Activated B cell treated with CpG ODN at 0.5 μM for 24 hours (primary cell): ENCODE measurements at regions not wholly inside any gene's neighbourhood (a gene's known extent, or its start where the extent isn't known, plus 50 kb on each side); places are given as distances from the start of the nearest gene placed in this dataset.

Experiments
- ATAC-seq: fragments of 200-7000 bp; cut with Tn5 transposase; one replicate; pipeline ENCODE4 v1.10.0; 2021; ENCODE audit warnings: low read depth, mild to moderate bottlenecking, moderate library complexity
- CTCF ChIA-PET: fragments of 350-600 bp; sonication (Branson Sonifier 250); formaldehyde crosslinking; loops from one replicate; lab custom pipeline; 2021; ENCODE audit warnings: antibody characterized with exemption; lab: Charles Lee
- POLR2A ChIA-PET: fragments of 350-600 bp; sonication (Branson Sonifier 250); formaldehyde crosslinking; loops from one replicate; lab custom pipeline; 2021; ENCODE audit warnings: antibody characterized with exemption; lab: Charles Lee
- DNase-seq: peaks from one replicate; pipeline ENCODE4 v3.0.0; 2022
- H3K27ac Mint-ChIP-seq: one replicate; pipeline ENCODE4 v1.8.0; 2020; ENCODE audit warnings: mixed read lengths
- H3K27me3 Mint-ChIP-seq: one replicate; pipeline ENCODE4 v1.8.0; 2021; ENCODE audit warnings: mixed read lengths
- H3K36me3 Mint-ChIP-seq: one replicate; pipeline ENCODE4 v1.8.0; 2021; ENCODE audit warnings: low read depth, mixed read lengths
- H3K4me1 Mint-ChIP-seq: one replicate; pipeline ENCODE4 v1.8.0; 2021; ENCODE audit warnings: mixed read lengths
- H3K4me3 Mint-ChIP-seq: one replicate; pipeline ENCODE4 v1.8.0; 2020; ENCODE audit warnings: mild to moderate bottlenecking, mixed read lengths
- H3K9me3 Mint-ChIP-seq: one replicate; pipeline ENCODE4 v1.8.0; 2020; ENCODE audit warnings: mixed read lengths
- intact Hi-C: fragments of 100-400 bp; cut with micrococcal nuclease; formaldehyde crosslinking; loops from one replicate; pipeline ENCODE4 v1.15.1; 2024
- TF ChIP-seq, protein P1 (sequence below): fragments of 200-600 bp; IDR thresholded peaks from one replicate; pipeline ENCODE4 v1.8.0; 2022; ENCODE audit warnings: antibody characterized with exemption, mild to moderate bottlenecking

DNA sequence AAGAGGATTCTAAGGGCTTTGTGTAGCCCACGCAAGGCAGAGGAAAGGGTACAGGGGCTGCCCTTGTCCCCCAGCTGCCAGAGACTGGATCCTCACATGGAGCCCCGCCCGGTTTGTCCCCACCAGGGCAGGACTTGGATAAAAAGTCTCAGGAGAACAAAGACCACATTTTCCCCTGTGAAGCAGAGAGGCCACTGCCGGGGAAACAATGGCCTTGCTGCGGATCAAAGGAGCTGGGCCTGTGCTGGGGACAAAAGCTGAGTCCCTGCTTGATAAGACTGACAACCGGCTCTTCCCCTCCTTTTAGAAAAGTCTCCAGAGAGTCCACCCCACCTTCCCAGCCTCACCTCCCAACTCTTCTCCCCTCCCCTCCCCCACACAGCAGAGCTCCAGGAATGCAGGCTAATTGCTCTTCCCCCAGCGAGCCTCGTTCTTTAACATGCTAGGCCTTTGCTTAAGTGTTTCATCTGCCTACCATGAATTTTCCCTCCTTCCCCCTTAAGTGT lies 142.4 kb downstream of the PLPP3 start:
- ATAC-seq (no peak), DNase-seq (no peak)
- H3K4me3 Mint-ChIP-seq, result no peak overlapping the region
- H3K27me3 Mint-ChIP-seq, result no peaks in the 10 kb centered on the region
- CTCF ChIA-PET, result interaction anchor here (1.5 kb wide), 1 partner anchor 148 kb away, joined by 3 read pairs; no protein-coding TSS in a partner anchor
- peaks cover 53% of the 10 kb centered on the region for H3K4me1 Mint-ChIP-seq
- intact Hi-C loops, result loop anchor here (5.0 kb wide), 1 partner anchor 35 kb away; no protein-coding TSS in a partner anchor
- no peaks in the 10 kb centered on the region for H3K9me3 Mint-ChIP-seq
- no peak overlapping the region for H3K27ac Mint-ChIP-seq
- POLR2A ChIA-PET, result interaction anchor here (0.7 kb wide), 1 partner anchor 56 kb away, joined by 16 read pairs; no protein-coding TSS in a partner anchor
- no peaks in the 10 kb centered on the region for H3K36me3 Mint-ChIP-seq
- TF ChIP-seq, protein P1, sequence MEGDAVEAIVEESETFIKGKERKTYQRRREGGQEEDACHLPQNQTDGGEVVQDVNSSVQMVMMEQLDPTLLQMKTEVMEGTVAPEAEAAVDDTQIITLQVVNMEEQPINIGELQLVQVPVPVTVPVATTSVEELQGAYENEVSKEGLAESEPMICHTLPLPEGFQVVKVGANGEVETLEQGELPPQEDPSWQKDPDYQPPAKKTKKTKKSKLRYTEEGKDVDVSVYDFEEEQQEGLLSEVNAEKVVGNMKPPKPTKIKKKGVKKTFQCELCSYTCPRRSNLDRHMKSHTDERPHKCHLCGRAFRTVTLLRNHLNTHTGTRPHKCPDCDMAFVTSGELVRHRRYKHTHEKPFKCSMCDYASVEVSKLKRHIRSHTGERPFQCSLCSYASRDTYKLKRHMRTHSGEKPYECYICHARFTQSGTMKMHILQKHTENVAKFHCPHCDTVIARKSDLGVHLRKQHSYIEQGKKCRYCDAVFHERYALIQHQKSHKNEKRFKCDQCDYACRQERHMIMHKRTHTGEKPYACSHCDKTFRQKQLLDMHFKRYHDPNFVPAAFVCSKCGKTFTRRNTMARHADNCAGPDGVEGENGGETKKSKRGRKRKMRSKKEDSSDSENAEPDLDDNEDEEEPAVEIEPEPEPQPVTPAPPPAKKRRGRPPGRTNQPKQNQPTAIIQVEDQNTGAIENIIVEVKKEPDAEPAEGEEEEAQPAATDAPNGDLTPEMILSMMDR, result no peak

DNA sequence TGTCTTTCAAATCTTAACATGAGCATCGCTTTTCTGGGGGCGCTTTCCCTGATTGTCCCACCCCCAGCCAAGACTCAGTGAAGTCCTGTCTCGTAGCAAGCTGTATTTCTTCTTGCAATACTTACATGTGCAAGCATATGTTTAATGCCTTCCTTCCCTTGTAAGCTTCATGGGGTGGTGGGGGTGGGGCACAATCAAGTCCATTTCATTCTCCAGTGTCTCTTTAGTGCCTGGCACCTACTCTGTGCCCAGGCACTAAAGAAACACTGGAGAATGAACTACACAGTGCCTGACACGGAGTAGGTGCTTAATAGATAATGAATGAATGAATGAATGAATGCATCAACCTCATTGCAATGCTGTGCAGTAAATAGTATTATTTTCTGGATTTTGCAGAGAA lies 143.1 kb downstream of the PLPP3 start:
- Mint-ChIP-seq H3K27ac (no peak overlapping the region), H3K27me3 (no peaks in the 10 kb centered on the region), H3K36me3 (no peaks in the 10 kb centered on the region), H3K4me3 (no peak overlapping the region), H3K9me3 (no peaks in the 10 kb centered on the region), H3K4me1 (peaks cover 60% of the 10 kb centered on the region)
- ATAC-seq (no peak), DNase-seq (no peak)
- POLR2A ChIA-PET, result no interaction called here
- intact Hi-C loops, result loop anchor here (5.0 kb wide), 1 partner anchor 36 kb away; no protein-coding TSS in a partner anchor
- TF ChIP-seq, protein P1, result no peak
- CTCF ChIA-PET, result interaction anchor here (1.5 kb wide), 1 partner anchor 148 kb away, joined by 3 read pairs; no protein-coding TSS in a partner anchor

DNA sequence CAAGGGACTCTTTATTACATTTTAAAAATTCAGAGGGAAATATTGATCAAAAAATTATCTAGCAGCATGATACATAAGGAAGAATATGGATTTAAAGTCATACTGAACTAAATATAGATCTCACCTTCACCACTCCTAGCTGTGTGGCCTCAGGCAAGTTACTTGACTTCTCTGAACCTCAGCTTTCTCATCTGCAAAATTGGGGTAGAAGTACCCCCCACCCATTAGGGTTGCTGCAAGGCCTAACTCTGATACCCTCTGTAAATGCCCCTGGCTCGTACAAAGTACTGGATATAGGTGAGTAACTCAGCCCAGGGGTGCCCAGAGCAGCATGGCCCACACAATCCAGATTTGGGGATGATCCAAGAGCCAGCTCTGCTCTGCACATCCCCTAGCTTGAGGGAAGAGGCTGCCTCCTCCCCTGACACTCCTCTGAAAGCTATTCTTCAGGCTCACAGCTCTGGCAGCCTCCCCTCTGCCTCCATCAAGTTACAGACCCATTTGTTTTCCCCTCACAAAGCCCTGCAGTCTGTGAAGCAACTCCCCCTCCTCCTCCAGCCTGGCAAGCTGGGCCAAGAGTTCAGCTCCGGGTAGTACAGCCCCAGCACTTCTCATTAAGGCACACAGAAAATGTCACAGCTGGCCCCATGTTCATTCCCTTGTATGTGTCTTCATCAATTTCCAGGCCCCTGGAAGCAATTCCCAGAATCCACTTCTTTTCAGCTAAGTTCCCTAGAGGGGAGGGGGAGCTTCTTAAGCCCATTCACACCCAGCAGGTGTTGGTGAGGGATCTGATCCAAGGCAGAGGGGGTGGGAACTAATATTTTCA lies 143.7 kb downstream of the PLPP3 start:
- H3K4me3 Mint-ChIP-seq, result no peak overlapping the region
- H3K36me3 Mint-ChIP-seq, result no peaks in the 10 kb centered on the region
- intact Hi-C loops, result loop anchor here (5.0 kb wide), 1 partner anchor 37 kb away; no protein-coding TSS in a partner anchor
- TF ChIP-seq, protein P1, result no peak
- peak overlapping the region; percentile 66 for H3K27ac Mint-ChIP-seq
- ATAC-seq (no peak), DNase-seq (no peak)
- H3K9me3 Mint-ChIP-seq, result no peaks in the 10 kb centered on the region
- H3K27me3 Mint-ChIP-seq, result no peaks in the 10 kb centered on the region
- ChIA-PET CTCF (no interaction called here), POLR2A (no interaction called here)
- H3K4me1 Mint-ChIP-seq, result peaks cover 66% of the 10 kb centered on the region

GRCh38 chr1:56434740-56435139 lies 144.6 kb downstream of the PLPP3 start:
- no peaks in the 10 kb centered on the region for H3K36me3 Mint-ChIP-seq
- no peaks in the 10 kb centered on the region for H3K9me3 Mint-ChIP-seq
- TF ChIP-seq, protein P1, result no peak
- peak overlapping the region; percentile 10 for H3K27ac Mint-ChIP-seq
- peaks cover 69% of the 10 kb centered on the region for H3K4me1 Mint-ChIP-seq
- DNase-seq, result no peak
- ATAC-seq, result no peak
- H3K4me3 Mint-ChIP-seq, result peak overlapping the region; percentile 16
- CTCF ChIA-PET, result no interaction called here
- no peaks in the 10 kb centered on the region for H3K27me3 Mint-ChIP-seq
- POLR2A ChIA-PET, result no interaction called here
- intact Hi-C loops, result loop anchor here (5.0 kb wide), 1 partner anchor 38 kb away; no protein-coding TSS in a partner anchor

- ChIA-PET POLR2A (interaction anchor here (0.8 kb wide), 1 partner anchor 9 kb away, joined by 3 read pairs; no protein-coding TSS in a partner anchor), CTCF (no interaction called here)
- no peak overlapping the region for H3K4me3 Mint-ChIP-seq
- ATAC-seq, result no peak
- H3K4me1 Mint-ChIP-seq, result peaks cover 65% of the 10 kb centered on the region
- H3K27ac Mint-ChIP-seq, result peak overlapping the region; percentile 42
- no peak for DNase-seq
- TF ChIP-seq, protein P1, result no peak
- H3K9me3 Mint-ChIP-seq, result no peaks in the 10 kb centered on the region
- no peaks in the 10 kb centered on the region for H3K27me3 Mint-ChIP-seq
- H3K36me3 Mint-ChIP-seq, result no peaks in the 10 kb centered on the region
- intact Hi-C loops, result no loop called here
Measured at GRCh38 chr1:56434025-56434424, 145.3 kb downstream of the PLPP3 start.
